Lung (tissue), 11 donors: ENCODE measurements at regions not wholly inside any gene's neighbourhood (a gene's known extent, or its start where the extent isn't known, plus 50 kb on each side); places are given as distances from the start of the nearest gene placed in this dataset.

Source experiments
- ATAC-seq: fragments of 200-7000 bp; cut with Tn5 transposase; one replicate; pipeline ENCODE4 v1.9.1; 2020; ENCODE audit warnings: moderate number of reproducible peaks; ENCODE audit not compliant: insufficient read depth, low FRiP score
- DNase-seq, 3 donors: peaks; one replicate each; pipeline ENCODE4 v3.0.0-alpha.2; 2013 to 2017
- H3K27ac ChIP-seq, 2 donors: one replicate each; pipeline ENCODE4 v1.5.1; 2013; ENCODE audit warnings: mild to moderate bottlenecking in 2 of 2, moderate library complexity in 2 of 2, control low read depth in 1 of 2, inconsistent platforms in 1 of 2, low read depth in 1 of 2, low read length in 1 of 2
- H3K27me3 ChIP-seq, 3 donors: one replicate each; pipeline ENCODE4 v1.5.1; 2013; ENCODE audit warnings: low read length in 2 of 3; ENCODE audit not compliant: control insufficient read depth in 3 of 3, insufficient read depth in 3 of 3
- H3K36me3 ChIP-seq, 4 donors: one replicate each; pipeline ENCODE4 v1.5.1; 2013; ENCODE audit warnings: low read length in 4 of 4, mild to moderate bottlenecking in 1 of 4, moderate library complexity in 1 of 4; ENCODE audit not compliant: control insufficient read depth in 4 of 4, insufficient read depth in 4 of 4
- H3K4me1 ChIP-seq, 5 donors: one replicate each; pipeline ENCODE4 v1.5.1; 2013; ENCODE audit warnings: low read length in 5 of 5, mild to moderate bottlenecking in 2 of 5, moderate library complexity in 1 of 5; ENCODE audit not compliant: control insufficient read depth in 5 of 5, insufficient read depth in 5 of 5
- H3K4me3 ChIP-seq: one replicate; pipeline ENCODE4 v1.5.1; 2013; ENCODE audit warnings: mild to moderate bottlenecking, control low read depth, moderate library complexity
- H3K9ac ChIP-seq, 2 donors: one replicate each; pipeline ENCODE4 v1.5.1; 2013; ENCODE audit warnings: low read length in 2 of 2, control low read depth in 1 of 2; ENCODE audit not compliant: insufficient read depth in 1 of 2
- H3K9me3 ChIP-seq, 4 donors: one replicate each; pipeline ENCODE4 v1.5.1; 2013; ENCODE audit warnings: low read length in 3 of 4, mild to moderate bottlenecking in 1 of 4, moderate library complexity in 1 of 4; ENCODE audit not compliant: control insufficient read depth in 4 of 4, insufficient read depth in 3 of 4
- WGBS, 2 donors: extraction: QIAGEN DNeasy Blood & Tissue Kit; methylation state at CpG; one replicate each; pipeline ENCODE4 v1.1.7; 2013; 5-methylcytosine and 5-hydroxymethylcytosine counted together
- TF ChIP-seq, protein P1 (sequence below): IDR thresholded peaks from 2 replicates; pipeline ENCODE4 v1.5.1; 2012; ENCODE audit warnings: mild to moderate bottlenecking; ENCODE audit errors: control extremely low read depth, extremely low read depth
- donor health status: control.
- donor health status: control.
- donor health status: Bipolar disorder and iron deficiency.
- donor health status: healthy.
- donor health status: DM: yes; HTN: yes; CAD: no.

DNA sequence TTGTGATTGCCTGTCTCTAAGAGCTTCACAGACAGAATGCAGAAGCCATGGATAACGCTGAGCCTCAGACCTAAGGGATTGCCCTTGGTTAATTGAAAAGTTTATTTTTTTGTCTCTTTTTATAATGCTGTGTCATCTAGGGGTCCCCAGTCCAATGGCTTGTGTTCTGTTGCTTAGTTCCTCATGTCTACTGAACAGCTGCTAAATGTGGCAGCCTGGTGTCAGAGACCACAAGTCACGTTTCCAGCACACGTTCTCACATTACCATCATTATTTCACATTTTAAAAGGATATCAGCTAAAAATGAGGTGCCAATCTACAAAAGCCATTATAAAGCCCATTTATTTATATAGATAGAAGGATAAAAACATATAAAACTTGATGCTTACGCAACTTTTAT, 1362.0 kb downstream of the PCDH9 start:
- 75% methylated on average over 4 of the region's 4 CpGs for WGBS, 2 donors
- peaks cover 0 to 3% (median 0%) of the 10 kb centered on the region in 5 donors for H3K4me1 ChIP-seq
- no peak overlapping the region for H3K27ac ChIP-seq
- DNase-seq (peak; percentile 46 to 89 (median 81)), ATAC-seq (no peak)
- no peaks in the 10 kb centered on the region for H3K27me3 ChIP-seq
- no peaks in the 10 kb centered on the region for H3K36me3 ChIP-seq
- no peak overlapping the region for H3K4me3 ChIP-seq
- TF ChIP-seq, protein P1, sequence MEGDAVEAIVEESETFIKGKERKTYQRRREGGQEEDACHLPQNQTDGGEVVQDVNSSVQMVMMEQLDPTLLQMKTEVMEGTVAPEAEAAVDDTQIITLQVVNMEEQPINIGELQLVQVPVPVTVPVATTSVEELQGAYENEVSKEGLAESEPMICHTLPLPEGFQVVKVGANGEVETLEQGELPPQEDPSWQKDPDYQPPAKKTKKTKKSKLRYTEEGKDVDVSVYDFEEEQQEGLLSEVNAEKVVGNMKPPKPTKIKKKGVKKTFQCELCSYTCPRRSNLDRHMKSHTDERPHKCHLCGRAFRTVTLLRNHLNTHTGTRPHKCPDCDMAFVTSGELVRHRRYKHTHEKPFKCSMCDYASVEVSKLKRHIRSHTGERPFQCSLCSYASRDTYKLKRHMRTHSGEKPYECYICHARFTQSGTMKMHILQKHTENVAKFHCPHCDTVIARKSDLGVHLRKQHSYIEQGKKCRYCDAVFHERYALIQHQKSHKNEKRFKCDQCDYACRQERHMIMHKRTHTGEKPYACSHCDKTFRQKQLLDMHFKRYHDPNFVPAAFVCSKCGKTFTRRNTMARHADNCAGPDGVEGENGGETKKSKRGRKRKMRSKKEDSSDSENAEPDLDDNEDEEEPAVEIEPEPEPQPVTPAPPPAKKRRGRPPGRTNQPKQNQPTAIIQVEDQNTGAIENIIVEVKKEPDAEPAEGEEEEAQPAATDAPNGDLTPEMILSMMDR, result no peak
- no peaks in the 10 kb centered on the region for H3K9me3 ChIP-seq
- H3K9ac ChIP-seq, result no peak overlapping the region

DNA sequence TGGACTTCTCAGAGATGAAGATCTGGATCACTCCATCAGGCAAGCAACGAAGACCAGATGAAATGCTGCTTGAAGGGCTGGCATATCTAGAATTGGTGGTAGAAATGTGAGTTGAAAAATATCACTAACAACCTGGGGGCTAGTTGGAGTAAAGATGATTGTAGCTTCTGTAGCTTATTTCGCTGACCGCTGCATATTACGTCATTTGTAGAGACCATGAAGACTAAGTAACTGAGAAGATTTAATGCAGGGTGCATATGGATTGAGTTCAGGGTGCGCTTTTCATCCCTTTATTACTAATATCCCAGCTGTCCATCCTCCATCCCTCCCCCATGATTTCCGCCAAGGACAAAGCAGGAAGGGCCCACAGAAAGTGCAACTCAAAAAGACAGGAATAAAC, 1364.0 kb downstream of the PCDH9 start:
- Histone ChIP-seq H3K9ac (no peak overlapping the region), H3K9me3 (no peaks in the 10 kb centered on the region), H3K27ac (no peak overlapping the region), H3K27me3 (no peaks in the 10 kb centered on the region), H3K36me3 (no peaks in the 10 kb centered on the region), H3K4me3 (no peak overlapping the region), H3K4me1 (peaks cover 0 to 3% (median 0%) of the 10 kb centered on the region in 5 donors)
- DNase-seq, result no peak
- WGBS, 2 donors, result 90 to 95% methylated on average over 6 of the region's 6 CpGs
- ATAC-seq, result no peak
- TF ChIP-seq, protein P1, result no peak

DNA sequence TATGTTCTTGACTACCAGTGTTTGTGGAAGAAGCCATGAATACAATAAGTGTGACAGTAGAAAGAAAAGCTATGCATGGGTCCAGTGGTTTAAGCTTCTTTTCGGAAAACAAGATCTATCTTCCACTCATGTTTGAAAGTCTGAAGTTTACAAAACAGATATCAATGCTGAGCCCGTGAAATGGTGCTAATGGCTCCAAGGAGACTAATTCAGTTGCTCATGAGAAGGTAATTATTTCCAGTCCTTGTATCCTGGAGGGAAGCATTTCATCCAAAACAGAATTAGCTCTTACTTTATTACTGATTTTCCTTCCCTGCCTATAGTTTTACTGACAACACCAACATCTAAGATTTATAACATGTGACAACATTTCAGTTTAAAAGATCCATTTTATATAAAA, 1364.9 kb downstream of the PCDH9 start:
- Histone ChIP-seq H3K27me3 (no peaks in the 10 kb centered on the region), H3K36me3 (no peaks in the 10 kb centered on the region), H3K9me3 (no peaks in the 10 kb centered on the region), H3K4me1 (peaks cover 0 to 3% (median 0%) of the 10 kb centered on the region in 5 donors), H3K27ac (no peak overlapping the region), H3K9ac (no peak overlapping the region), H3K4me3 (no peak overlapping the region)
- TF ChIP-seq, protein P1, result no peak
- WGBS, 2 donors, result 84 to 89% methylated on average over 2 of the region's 2 CpGs
- DNase-seq, result no peak
- ATAC-seq, result no peak

DNA sequence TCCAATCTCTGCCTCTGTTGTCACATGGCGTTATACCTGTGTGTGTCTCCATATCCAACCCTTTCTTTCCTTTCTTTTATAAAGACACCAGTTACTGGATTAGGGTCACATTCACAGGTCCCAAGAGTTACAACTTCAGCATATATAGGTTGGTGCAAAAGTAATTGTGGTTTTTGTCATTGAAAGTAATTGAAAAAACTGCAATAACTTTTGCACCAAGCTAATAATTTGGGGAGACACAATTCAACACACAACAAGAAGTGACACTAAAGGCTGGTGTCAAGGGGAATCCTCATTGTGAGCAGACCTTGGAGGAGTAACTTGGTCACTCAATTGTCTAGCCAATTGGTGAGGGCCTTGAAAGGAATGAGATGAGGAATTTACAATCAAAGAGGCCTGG, 1366.1 kb downstream of the PCDH9 start:
- Histone ChIP-seq H3K9me3 (no peaks in the 10 kb centered on the region), H3K4me3 (no peak overlapping the region), H3K4me1 (peaks cover 0 to 3% (median 0%) of the 10 kb centered on the region in 5 donors), H3K36me3 (no peaks in the 10 kb centered on the region), H3K27ac (no peak overlapping the region), H3K9ac (no peak overlapping the region), H3K27me3 (no peaks in the 10 kb centered on the region)
- ATAC-seq (no peak), DNase-seq (no peak)
- TF ChIP-seq, protein P1, result no peak
- 82 to 89% methylated on average over 1 of the region's 1 CpG for WGBS, 2 donors
